Ishikawa (cell line): ENCODE measurements at regions not wholly inside any gene's neighbourhood (a gene's known extent, or its start where the extent isn't known, plus 50 kb on each side); places are given as distances from the start of the nearest gene placed in this dataset.

Experiments used
- CEBPB ChIP-seq: IDR thresholded peaks from 2 replicates; pipeline ENCODE4 v1.6.1; 2012
- CREB1 ChIP-seq: IDR thresholded peaks from 2 replicates; pipeline ENCODE4 v1.6.1; 2012; ENCODE audit warnings: low read depth
- EGR1 ChIP-seq: IDR thresholded peaks from 2 replicates; pipeline ENCODE4 v1.6.1; 2012
- EP300 ChIP-seq: IDR thresholded peaks from 2 replicates; pipeline ENCODE4 v1.6.1; 2012; ENCODE audit warnings: borderline replicate concordance
- FOXM1 ChIP-seq: IDR thresholded peaks from 2 replicates; pipeline ENCODE4 v1.6.1; 2012; ENCODE audit warnings: low read depth, borderline replicate concordance
- MAX ChIP-seq: IDR thresholded peaks from 2 replicates; pipeline ENCODE4 v1.6.1; 2012
- NFIC ChIP-seq: IDR thresholded peaks from 2 replicates; pipeline ENCODE4 v1.6.1; 2012
- RAD21 ChIP-seq: IDR thresholded peaks from 2 replicates; pipeline ENCODE4 v1.6.1; 2012; ENCODE audit warnings: low read depth
- TAF1 ChIP-seq: IDR thresholded peaks from 2 replicates; pipeline ENCODE4 v1.6.1; 2012; ENCODE audit warnings: low read depth, mild to moderate bottlenecking
- TCF12 ChIP-seq: IDR thresholded peaks from 2 replicates; pipeline ENCODE4 v1.6.1; 2012; ENCODE audit warnings: low read depth
- TEAD4 ChIP-seq: IDR thresholded peaks from 2 replicates; pipeline ENCODE4 v1.6.1; 2012
- USF1 ChIP-seq: IDR thresholded peaks from 2 replicates; pipeline ENCODE4 v1.6.1; 2012
- YY1 ChIP-seq: IDR thresholded peaks from 2 replicates; pipeline ENCODE4 v1.6.1; 2012; ENCODE audit warnings: low read depth
- ZBTB7A ChIP-seq: IDR thresholded peaks from 2 replicates; pipeline ENCODE4 v1.6.1; 2012; ENCODE audit warnings: low read depth
- TF ChIP-seq, protein P1 (sequence below): IDR thresholded peaks from 2 replicates; pipeline ENCODE4 v1.6.1; 2012; ENCODE audit warnings: low read depth, mild to moderate bottlenecking

DNA sequence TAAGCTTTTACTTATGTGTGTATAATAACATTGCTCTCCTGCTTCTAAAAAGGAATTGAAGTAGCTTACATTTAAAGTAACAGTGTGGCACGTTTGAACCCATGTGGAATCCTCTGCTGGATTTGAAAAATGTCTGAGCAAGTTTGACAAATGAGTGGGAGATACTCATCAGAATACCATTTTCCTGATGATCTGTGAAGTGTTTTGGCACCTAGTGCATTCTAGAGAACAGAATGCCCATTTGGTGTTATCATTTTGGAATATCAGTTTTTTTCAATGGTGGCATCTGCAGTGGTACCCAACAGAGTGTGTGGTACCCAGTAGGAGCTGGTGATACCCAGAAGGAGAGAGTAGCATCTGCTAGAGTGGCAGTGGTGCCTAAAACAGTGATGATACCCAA is 471.1 kb downstream of the PLK2 start:
- no peak for TF ChIP-seq CEBPB
- TF ChIP-seq CREB1, result no peak
- TF ChIP-seq FOXM1, result no peak
- TF ChIP-seq, protein P1, sequence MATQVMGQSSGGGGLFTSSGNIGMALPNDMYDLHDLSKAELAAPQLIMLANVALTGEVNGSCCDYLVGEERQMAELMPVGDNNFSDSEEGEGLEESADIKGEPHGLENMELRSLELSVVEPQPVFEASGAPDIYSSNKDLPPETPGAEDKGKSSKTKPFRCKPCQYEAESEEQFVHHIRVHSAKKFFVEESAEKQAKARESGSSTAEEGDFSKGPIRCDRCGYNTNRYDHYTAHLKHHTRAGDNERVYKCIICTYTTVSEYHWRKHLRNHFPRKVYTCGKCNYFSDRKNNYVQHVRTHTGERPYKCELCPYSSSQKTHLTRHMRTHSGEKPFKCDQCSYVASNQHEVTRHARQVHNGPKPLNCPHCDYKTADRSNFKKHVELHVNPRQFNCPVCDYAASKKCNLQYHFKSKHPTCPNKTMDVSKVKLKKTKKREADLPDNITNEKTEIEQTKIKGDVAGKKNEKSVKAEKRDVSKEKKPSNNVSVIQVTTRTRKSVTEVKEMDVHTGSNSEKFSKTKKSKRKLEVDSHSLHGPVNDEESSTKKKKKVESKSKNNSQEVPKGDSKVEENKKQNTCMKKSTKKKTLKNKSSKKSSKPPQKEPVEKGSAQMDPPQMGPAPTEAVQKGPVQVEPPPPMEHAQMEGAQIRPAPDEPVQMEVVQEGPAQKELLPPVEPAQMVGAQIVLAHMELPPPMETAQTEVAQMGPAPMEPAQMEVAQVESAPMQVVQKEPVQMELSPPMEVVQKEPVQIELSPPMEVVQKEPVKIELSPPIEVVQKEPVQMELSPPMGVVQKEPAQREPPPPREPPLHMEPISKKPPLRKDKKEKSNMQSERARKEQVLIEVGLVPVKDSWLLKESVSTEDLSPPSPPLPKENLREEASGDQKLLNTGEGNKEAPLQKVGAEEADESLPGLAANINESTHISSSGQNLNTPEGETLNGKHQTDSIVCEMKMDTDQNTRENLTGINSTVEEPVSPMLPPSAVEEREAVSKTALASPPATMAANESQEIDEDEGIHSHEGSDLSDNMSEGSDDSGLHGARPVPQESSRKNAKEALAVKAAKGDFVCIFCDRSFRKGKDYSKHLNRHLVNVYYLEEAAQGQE, result no peak
- TF ChIP-seq ZBTB7A, result no peak
- no peak for TF ChIP-seq TAF1

GRCh38 chr5:57987552-57987951 is 472.3 kb downstream of the PLK2 start:
- no peak for TF ChIP-seq CEBPB
- TF ChIP-seq TEAD4, result no peak
- TF ChIP-seq, protein P1, result no peak
- no peak for TF ChIP-seq TCF12
- TF ChIP-seq FOXM1, result no peak
- TF ChIP-seq ZBTB7A, result no peak
- no peak for TF ChIP-seq MAX
- TF ChIP-seq USF1, result no peak

DNA sequence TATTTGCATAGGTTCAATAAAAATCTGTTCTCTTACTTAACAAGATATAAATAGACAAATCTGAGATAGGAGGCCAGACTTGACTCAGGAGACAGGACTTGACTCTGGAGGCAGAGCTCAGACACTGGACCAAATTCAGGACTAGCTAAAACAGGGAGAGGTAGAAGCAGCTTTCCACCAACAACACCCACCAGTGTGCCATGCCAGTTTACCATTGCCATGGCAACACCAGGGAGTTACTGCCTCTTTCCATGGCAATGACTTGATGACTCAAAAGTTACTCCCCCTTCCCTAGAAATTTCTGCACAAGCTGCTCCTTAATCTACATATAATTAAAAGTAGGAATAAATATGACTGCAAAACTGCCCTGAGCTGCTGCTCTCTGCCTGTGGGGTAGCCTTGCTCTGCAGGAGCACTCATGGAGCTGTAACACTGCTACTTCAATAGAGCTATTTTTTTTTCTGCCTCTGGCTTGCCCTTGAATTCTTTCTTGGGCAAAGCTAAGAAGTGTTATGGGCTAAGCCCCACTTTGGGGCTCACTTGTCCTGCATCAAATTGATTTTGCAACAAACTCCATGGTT is 473.0 kb downstream of the PLK2 start:
- TF ChIP-seq ZBTB7A, result no peak
- no peak for TF ChIP-seq NFIC
- no peak for TF ChIP-seq FOXM1
- TF ChIP-seq MAX, result no peak
- TF ChIP-seq CEBPB, result no peak
- TF ChIP-seq YY1, result no peak
- no peak for TF ChIP-seq TEAD4
- no peak for TF ChIP-seq CREB1
- TF ChIP-seq, protein P1, result no peak
- no peak for TF ChIP-seq TCF12
- TF ChIP-seq TAF1, result no peak
- TF ChIP-seq EGR1, result no peak
- no peak for TF ChIP-seq USF1
- no peak for TF ChIP-seq EP300
- TF ChIP-seq RAD21, result no peak

DNA sequence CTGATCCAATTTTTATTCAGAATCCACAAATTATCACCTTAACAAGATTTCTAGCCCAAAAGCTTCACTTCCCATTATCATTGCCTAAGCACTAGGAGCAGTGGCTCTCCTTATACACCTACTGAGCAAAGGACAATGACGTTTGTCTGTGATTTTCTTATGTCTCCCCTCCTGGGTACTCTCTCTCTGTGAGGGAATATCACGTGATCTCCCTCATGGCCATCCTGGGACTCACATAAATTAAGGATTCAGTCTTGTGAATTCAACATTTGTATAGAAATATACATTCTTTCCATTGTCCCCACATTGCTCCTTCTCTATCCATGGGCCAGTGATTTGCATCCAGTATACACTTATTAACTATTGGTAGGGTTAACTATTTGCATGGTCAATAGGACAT is 476.5 kb downstream of the PLK2 start:
- TF ChIP-seq TCF12 (no peak), TEAD4 (no peak), MAX (no peak), TAF1 (no peak), ZBTB7A (no peak), FOXM1 (no peak), YY1 (no peak), NFIC (no peak), EP300 (no peak), EGR1 (no peak), RAD21 (no peak), USF1 (no peak), CEBPB (no peak), CREB1 (no peak)
- TF ChIP-seq, protein P1, result no peak
